ENCODE measurements at regions not wholly inside any gene's neighbourhood (a gene's known extent, or its start where the extent isn't known, plus 50 kb on each side); places are given as distances from the start of the nearest gene placed in this dataset.

- TF ChIP-seq, protein P1, sequence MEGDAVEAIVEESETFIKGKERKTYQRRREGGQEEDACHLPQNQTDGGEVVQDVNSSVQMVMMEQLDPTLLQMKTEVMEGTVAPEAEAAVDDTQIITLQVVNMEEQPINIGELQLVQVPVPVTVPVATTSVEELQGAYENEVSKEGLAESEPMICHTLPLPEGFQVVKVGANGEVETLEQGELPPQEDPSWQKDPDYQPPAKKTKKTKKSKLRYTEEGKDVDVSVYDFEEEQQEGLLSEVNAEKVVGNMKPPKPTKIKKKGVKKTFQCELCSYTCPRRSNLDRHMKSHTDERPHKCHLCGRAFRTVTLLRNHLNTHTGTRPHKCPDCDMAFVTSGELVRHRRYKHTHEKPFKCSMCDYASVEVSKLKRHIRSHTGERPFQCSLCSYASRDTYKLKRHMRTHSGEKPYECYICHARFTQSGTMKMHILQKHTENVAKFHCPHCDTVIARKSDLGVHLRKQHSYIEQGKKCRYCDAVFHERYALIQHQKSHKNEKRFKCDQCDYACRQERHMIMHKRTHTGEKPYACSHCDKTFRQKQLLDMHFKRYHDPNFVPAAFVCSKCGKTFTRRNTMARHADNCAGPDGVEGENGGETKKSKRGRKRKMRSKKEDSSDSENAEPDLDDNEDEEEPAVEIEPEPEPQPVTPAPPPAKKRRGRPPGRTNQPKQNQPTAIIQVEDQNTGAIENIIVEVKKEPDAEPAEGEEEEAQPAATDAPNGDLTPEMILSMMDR (IDR thresholded peaks at IDR 0.05; ENCODE audit: insufficient read depth, low read depth, low read length), result no peak
- no peak for TF ChIP-seq EZH2 (IDR thresholded peaks at IDR 0.05; ENCODE audit: insufficient read depth, low read length)
These were observed 500.6 kb downstream of the KIF4B start for GRCh38 chr5:155514105-155514563.

Measured in astrocyte (in vitro differentiated cells and primary cell).